Bone marrow (tissue), 2 donors: ENCODE measurements at regions not wholly inside any gene's neighbourhood (a gene's known extent, or its start where the extent isn't known, plus 50 kb on each side); places are given as distances from the start of the nearest gene placed in this dataset.
"Not testable (repeated sequence)": the region's sequence is repeated elsewhere in the genome, so short reads cannot be mapped to it uniquely, and the experiment has no call there.

Source experiments
- DNase-seq, 2 donors: peaks; one replicate each; lab custom pipeline; 2025; lab: John Stamatoyannopoulos, UW

- no peak for DNase-seq
Observed at GRCh38 chr16:62755938-62756337, 719.7 kb upstream of the CDH8 start.

DNA sequence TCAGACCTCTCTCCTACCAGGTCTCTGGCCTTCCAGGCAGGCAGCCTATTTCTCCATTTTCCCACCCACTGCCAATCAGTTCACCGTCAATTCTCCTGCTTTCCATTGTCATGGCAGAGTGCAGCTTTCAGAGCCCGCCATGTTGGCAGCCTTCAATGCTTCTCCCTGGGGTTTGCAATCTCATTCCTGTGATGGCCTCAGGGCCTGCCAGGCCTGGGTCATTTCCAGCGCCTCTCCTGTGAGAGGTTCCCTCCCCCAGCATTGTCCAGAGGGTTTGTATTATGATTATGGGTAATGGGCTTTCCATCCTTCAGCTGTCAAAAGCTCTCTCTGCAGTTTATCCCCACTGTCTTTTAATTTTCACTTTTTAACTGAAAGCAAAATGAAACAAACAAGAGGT lies 716.6 kb upstream of the CDH8 start:
- DNase-seq, result no peak

DNA sequence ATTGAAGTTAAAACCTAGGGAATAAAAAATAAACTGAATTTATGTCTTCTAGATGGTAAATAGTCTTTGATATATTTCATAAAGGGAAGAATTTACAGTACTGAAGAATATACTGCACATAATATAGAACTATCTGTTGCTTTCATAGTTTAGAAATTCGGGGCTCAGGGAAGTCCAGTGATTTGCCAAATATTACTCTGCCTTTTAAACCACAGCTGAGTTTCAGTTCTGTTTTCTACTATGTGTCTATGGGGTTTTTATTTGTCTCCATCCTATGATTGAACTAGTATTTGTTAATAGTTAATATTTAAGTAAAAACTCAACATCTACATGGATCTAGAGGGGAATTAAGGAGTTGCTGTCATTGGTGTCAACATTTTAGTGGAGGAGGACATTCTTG lies 715.0 kb upstream of the CDH8 start:
- no peak for DNase-seq

DNA sequence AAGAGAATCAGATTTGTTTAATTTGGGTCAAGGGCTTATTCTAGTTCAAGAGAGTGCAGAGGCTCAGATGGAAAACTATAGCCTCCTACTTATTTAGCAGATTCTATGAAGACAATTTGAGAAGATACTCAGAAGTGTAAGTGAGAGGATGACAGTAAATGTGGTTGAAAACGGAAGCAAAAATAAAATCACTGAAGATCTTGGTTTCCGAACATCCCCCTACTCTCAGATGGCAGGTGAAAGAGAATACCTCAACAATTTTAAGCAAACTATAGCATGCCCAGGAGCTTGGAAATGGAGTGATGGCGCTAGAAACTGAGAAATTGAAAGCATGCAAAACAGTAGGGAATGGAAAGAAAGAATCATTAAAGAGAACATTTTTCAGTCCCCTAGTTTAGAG lies 705.5 kb upstream of the CDH8 start:
- no peak for DNase-seq

DNA sequence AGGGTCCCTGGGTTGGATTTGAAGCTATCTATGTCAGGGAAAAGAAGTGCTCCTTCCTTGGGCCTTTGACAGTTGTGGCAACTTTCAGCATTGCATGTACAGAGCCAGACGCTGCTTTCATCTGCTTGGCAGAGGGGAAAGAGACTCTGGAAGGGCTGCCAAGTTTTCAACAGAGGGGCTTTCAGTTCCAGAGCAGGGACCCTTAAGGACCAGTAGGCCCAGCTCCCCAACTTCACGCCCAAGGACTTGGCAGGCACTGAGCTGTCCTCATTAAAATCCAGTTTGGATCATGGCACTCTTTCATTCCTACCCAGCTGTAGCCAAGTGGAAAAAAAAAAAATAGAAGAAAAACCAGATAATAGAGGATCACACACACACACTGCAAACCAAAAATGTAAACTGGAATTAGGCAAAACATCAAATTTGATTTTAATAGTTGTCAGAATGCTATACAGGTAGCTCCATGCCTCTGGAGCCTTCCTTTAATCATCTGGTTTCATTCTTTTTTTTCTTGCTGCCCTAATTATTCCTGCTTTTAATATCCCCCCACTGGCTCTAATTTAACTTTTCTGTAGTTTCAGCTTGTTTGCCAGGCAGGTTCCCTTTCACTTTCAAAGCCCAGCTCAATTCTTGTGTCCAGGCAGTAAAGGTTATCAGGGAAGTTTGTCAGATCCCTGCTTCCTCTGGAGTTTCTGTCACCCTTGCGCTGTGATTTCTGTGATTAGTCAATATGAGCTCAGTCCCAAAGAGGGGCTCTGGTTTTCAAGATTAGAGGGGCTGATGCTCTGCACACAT lies 702.6 kb upstream of the CDH8 start:
- no peak for DNase-seq

DNA sequence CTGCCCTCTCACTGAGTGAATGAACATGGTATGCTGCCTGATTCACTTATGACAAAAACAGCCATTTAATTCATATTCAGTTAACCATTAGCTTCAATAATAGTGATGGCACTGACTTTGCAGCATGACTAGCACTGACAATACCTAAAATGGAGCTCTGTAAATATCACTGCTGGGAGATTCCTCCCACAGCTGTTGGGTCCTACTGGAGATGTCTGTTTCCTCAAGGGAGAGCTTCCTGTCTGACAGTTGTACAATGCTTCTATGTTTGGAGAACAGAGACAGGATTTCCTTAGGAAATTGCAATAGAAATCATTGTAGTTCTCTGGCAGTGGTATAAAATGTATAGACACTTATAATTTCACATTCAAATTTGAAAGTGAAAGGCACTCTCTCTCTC lies 695.9 kb upstream of the CDH8 start:
- DNase-seq, result no peak

- not testable (repeated sequence) for DNase-seq
Observed at GRCh38 chr16:62724670-62725269, 688.5 kb upstream of the CDH8 start.

DNA sequence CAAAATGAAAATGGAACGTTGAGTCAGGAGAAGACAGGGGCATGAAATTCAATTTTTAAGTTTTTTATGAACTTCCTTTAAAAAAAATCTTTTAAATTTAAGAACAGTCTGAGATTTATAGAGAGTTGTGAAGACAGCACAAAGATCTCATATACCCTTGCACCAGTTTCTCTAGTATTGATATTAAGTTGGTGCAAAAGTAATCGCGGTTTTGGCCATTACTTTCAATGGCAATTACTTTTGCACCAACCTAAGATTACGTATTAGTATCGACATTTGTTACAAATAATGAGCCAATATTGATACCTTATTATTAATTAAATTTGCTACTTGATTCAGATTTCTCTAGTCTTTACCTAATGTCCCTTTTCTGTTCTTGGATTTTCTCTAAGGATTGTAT lies 684.4 kb upstream of the CDH8 start:
- no peak for DNase-seq

- DNase-seq, result no peak
Observed at GRCh38 chr16:62717026-62717425, 680.8 kb upstream of the CDH8 start.

GRCh38 chr16:62715701-62716100 lies 679.5 kb upstream of the CDH8 start:
- DNase-seq, result no peak

DNA sequence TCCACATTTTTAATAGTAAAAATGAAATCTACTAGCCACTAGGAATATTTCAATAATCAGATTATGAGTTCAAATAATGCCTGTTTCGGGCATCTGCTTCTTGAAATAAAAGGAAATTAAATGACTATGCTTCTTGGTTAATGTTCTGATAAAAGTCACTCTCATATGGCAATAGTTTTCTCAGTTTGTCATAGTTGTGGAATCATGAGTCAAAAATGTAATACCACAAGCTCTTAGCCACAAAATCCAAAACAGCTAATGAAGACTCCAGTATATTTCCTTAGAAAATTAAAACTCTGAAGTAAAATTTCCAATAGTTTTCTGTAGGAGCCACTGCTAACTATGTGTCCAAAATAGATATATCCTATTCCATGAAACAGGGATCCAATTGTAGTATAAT lies 676.3 kb upstream of the CDH8 start:
- no peak for DNase-seq

DNA sequence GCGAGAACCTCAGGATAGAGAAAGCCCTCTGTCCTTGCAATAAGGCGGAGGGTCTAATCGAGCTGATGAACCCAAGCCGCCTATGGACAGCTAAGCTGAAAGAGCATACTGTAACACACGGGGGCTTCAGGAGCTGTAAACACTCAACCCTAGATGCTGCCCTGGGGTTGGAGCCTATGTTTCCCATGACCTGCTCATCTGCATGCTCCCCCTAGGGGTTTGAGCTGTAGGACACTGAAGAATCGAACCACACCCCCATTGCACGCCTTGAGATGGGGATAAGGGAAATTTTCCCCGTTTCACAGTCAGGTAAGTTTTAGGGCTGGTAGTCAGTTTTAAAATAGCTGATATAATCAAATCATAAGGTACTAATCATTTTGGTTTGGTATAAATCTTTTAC lies 675.6 kb upstream of the CDH8 start:
- DNase-seq, result no peak

- DNase-seq, result no peak
Observed at GRCh38 chr16:62709794-62710193, 673.6 kb upstream of the CDH8 start.

- no peak for DNase-seq
Observed at GRCh38 chr16:62701426-62701825, 665.2 kb upstream of the CDH8 start.

GRCh38 chr16:62700426-62701294 lies 664.4 kb upstream of the CDH8 start:
- DNase-seq, result no peak

GRCh38 chr16:62692685-62693084 lies 656.4 kb upstream of the CDH8 start:
- DNase-seq, result no peak

GRCh38 chr16:62681819-62682218 lies 645.6 kb upstream of the CDH8 start:
- DNase-seq, result no peak

GRCh38 chr16:62678796-62679195 lies 642.6 kb upstream of the CDH8 start:
- DNase-seq, result no peak

DNA sequence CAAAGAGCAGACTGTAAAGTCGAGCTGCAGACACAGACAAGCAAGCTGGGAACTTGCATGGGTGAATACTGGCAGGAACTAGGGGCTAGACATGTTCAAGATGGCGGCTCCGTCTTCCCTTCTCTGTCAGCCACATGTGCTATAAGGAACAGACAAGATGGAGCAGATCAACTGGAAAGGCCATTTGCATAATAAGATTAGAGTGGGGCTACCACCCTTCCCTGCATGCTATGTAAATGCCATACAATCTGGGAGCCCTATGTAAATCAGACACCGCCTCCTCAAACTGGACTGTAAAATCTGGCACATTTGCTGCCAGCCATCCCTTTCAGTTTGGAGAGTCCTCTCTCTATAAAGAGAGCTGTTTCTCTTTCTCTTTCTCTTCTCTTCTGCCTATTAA lies 640.1 kb upstream of the CDH8 start:
- no peak for DNase-seq

- DNase-seq, result no peak
Observed at GRCh38 chr16:62665269-62665668, 629.0 kb upstream of the CDH8 start.

- DNase-seq, result no peak
Observed at GRCh38 chr16:62664566-62664965, 628.3 kb upstream of the CDH8 start.

DNA sequence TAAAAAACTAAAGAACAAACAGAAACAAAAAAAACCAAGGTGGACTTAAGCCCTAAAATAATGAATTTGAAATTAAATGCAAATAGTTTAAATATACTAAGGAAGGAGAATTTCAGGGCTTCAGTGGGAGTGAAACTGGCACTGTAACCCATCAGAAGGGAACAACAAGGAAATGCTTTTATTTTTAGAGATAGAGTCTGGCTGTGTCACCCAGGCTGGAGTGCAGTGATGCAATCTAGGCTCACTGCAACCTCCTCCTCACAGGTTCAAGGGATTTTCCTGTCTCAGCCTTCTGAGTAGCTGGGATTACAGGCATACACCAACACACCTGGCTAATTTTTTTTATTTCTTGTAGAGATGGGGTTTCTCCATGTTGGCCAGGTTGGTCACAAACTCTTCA lies 625.2 kb upstream of the CDH8 start:
- DNase-seq, result no peak

DNA sequence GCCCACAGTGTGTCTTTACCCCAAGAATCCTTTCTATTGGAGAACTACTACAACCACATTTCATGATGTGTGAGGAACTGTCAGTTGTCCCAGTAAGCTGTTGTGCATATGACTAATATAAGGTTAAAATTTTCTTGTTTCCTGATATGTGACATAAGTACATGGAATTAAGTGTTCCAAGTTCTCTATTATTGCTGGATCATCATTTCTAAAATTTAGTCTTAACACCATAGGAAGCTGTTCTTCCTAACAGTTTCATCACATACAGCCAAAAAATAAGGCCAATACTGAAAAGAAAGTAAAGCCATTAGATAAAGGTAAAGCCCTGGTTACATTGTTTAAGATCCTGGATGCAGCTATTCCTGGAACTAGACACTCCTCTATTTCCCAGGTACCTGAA lies 620.9 kb upstream of the CDH8 start:
- no peak for DNase-seq
